ENCODE measurements at regions not wholly inside any gene's neighbourhood (a gene's known extent, or its start where the extent isn't known, plus 50 kb on each side); places are given as distances from the start of the nearest gene placed in this dataset.

- H3K4me3 ChIP-seq (ENCODE audit: low read depth, low read length): no peak overlapping the region
- no peak for TF ChIP-seq CTCF (IDR thresholded peaks at IDR 0.05; ENCODE audit: insufficient read depth, low read length)
- no peak for DNase-seq (ENCODE audit: low read depth)
These were observed 121.8 kb downstream of the C5orf15 start for GRCh38 chr5:133846478-133847226.

GRCh38 chr5:133845271-133845670 is 123.2 kb downstream of the C5orf15 start:
- DNase-seq (ENCODE audit: low read depth): no peak
- TF ChIP-seq CTCF (IDR thresholded peaks at IDR 0.05; ENCODE audit: insufficient read depth, low read length): no peak
- no peak overlapping the region for H3K4me3 ChIP-seq (ENCODE audit: low read depth, low read length)

GRCh38 chr5:133844836-133845235 is 123.6 kb downstream of the C5orf15 start:
- no peak for DNase-seq (ENCODE audit: low read depth)
- TF ChIP-seq CTCF (IDR thresholded peaks at IDR 0.05; ENCODE audit: insufficient read depth, low read length): no peak
- no peak overlapping the region for H3K4me3 ChIP-seq (ENCODE audit: low read depth, low read length)

- TF ChIP-seq CTCF (IDR thresholded peaks at IDR 0.05; ENCODE audit: insufficient read depth, low read length): no peak
- DNase-seq (ENCODE audit: low read depth): no peak
- H3K4me3 ChIP-seq (ENCODE audit: low read depth, low read length): no peak overlapping the region
These were observed 124.5 kb downstream of the C5orf15 start for GRCh38 chr5:133843911-133844310.

GRCh38 chr5:133842846-133843611 is 125.4 kb downstream of the C5orf15 start:
- DNase-seq (ENCODE audit: low read depth): no peak

More at GRCh38 chr5:133842846-133843611, 125.4 kb downstream of the C5orf15 start:
- TF ChIP-seq CTCF (IDR thresholded peaks at IDR 0.05; ENCODE audit: insufficient read depth, low read length): no peak
- no peak overlapping the region for H3K4me3 ChIP-seq (ENCODE audit: low read depth, low read length)

Data from fibroblast of the aortic adventitia (primary cell).